GM08714 (cell line): ENCODE measurements at regions not wholly inside any gene's neighbourhood (a gene's known extent, or its start where the extent isn't known, plus 50 kb on each side); places are given as distances from the start of the nearest gene placed in this dataset.

Experiments
- H3K4me3 ChIP-seq: fragments of 200-500 bp; sonication (Bioruptor generic); 2 replicates; pipeline ENCODE4 v1.5.1; 2014; ENCODE audit warnings: mild to moderate bottlenecking, low read length, inconsistent platforms
- ZNF274 ChIP-seq: IDR thresholded peaks from 2 replicates; pipeline ENCODE4 v1.6.1; 2012; ENCODE audit warnings: mild to moderate bottlenecking, low read depth, low read length

- no peak for TF ChIP-seq ZNF274
- no peak overlapping the region for H3K4me3 ChIP-seq
Measured at GRCh38 chr15:29432191-29433049, 162.8 kb upstream of the NSMCE3 start.

GRCh38 chr15:29430831-29431230 is 161.2 kb upstream of the NSMCE3 start:
- no peak overlapping the region for H3K4me3 ChIP-seq
- TF ChIP-seq ZNF274: no peak

- no peak for TF ChIP-seq ZNF274
- H3K4me3 ChIP-seq: no peak overlapping the region
Measured at GRCh38 chr15:29430124-29430523, 160.5 kb upstream of the NSMCE3 start.

GRCh38 chr15:29429584-29429983 is 160.0 kb upstream of the NSMCE3 start:
- no peak overlapping the region for H3K4me3 ChIP-seq
- no peak for TF ChIP-seq ZNF274

GRCh38 chr15:29428925-29429573 is 159.4 kb upstream of the NSMCE3 start:
- TF ChIP-seq ZNF274: no peak
- H3K4me3 ChIP-seq: no peak overlapping the region

- TF ChIP-seq ZNF274: no peak
- H3K4me3 ChIP-seq: no peak overlapping the region
Measured at GRCh38 chr15:29425864-29426263, 156.2 kb upstream of the NSMCE3 start.

- TF ChIP-seq ZNF274: no peak
- no peak overlapping the region for H3K4me3 ChIP-seq
Measured at GRCh38 chr15:29424118-29424517, 154.5 kb upstream of the NSMCE3 start.

GRCh38 chr15:29422606-29423005 is 153.0 kb upstream of the NSMCE3 start:
- no peak overlapping the region for H3K4me3 ChIP-seq
- TF ChIP-seq ZNF274: no peak

- H3K4me3 ChIP-seq: no peak overlapping the region
- no peak for TF ChIP-seq ZNF274
Measured at GRCh38 chr15:29420188-29420587, 150.6 kb upstream of the NSMCE3 start.

- no peak overlapping the region for H3K4me3 ChIP-seq
- no peak for TF ChIP-seq ZNF274
Measured at GRCh38 chr15:29418931-29419330, 149.3 kb upstream of the NSMCE3 start.

GRCh38 chr15:29418178-29418577 is 148.6 kb upstream of the NSMCE3 start:
- TF ChIP-seq ZNF274: no peak
- H3K4me3 ChIP-seq: no peak overlapping the region

- H3K4me3 ChIP-seq: no peak overlapping the region
- TF ChIP-seq ZNF274: no peak
Measured at GRCh38 chr15:29411299-29411698, 141.7 kb upstream of the NSMCE3 start.

- H3K4me3 ChIP-seq: no peak overlapping the region
- TF ChIP-seq ZNF274: no peak
Measured at GRCh38 chr15:29410338-29410737, 140.7 kb upstream of the NSMCE3 start.

GRCh38 chr15:29409890-29410289 is 140.3 kb upstream of the NSMCE3 start:
- no peak overlapping the region for H3K4me3 ChIP-seq
- no peak for TF ChIP-seq ZNF274

GRCh38 chr15:29405564-29405963 is 135.9 kb upstream of the NSMCE3 start:
- H3K4me3 ChIP-seq: no peak overlapping the region
- no peak for TF ChIP-seq ZNF274

- no peak for TF ChIP-seq ZNF274
- no peak overlapping the region for H3K4me3 ChIP-seq
Measured at GRCh38 chr15:29403772-29404171, 134.2 kb upstream of the NSMCE3 start.
